HepG2 (cell line): ENCODE measurements at regions not wholly inside any gene's neighbourhood (a gene's known extent, or its start where the extent isn't known, plus 50 kb on each side); places are given as distances from the start of the nearest gene placed in this dataset.

Experiments used
- EEA1 ChIP-seq: sonication (generic); formaldehyde crosslinking; IDR thresholded peaks from 2 replicates; pipeline ENCODE4 v1.5.1; 2020; ENCODE audit warnings: mild to moderate bottlenecking, missing genetic modification reagents, borderline replicate concordance
- GABPB1 ChIP-seq: IDR thresholded peaks from 2 replicates; pipeline ENCODE4 v1.6.1; 2016; ENCODE audit warnings: mild to moderate bottlenecking, missing genetic modification reagents, moderate library complexity, missing compliant biosample characterization
- PAXIP1 ChIP-seq: sonication (generic); formaldehyde crosslinking; conservative IDR thresholded peaks from 2 replicates; pipeline ENCODE4 v1.4.0; 2020; ENCODE audit warnings: mild to moderate bottlenecking, missing genetic modification reagents, moderate library complexity
- PBX3 ChIP-seq: sonication (generic); formaldehyde crosslinking; IDR thresholded peaks from 2 replicates; pipeline ENCODE4 v1.8.1; 2023; ENCODE audit warnings: missing genetic modification reagents, inconsistent platforms, borderline replicate concordance
- STAG1 ChIP-seq: sonication (generic); formaldehyde crosslinking; IDR thresholded peaks from 2 replicates; pipeline ENCODE4 v1.4.0; 2020; ENCODE audit warnings: missing genetic modification reagents
- SYNCRIP ChIP-seq: fragments of 200-400 bp; formaldehyde crosslinking; IDR thresholded peaks from 2 replicates; pipeline ENCODE4 v1.6.1; 2018; ENCODE audit warnings: mild to moderate bottlenecking, low read depth, low read length; ENCODE audit not compliant: insufficient read depth
- ZMYM2 ChIP-seq: sonication (generic); formaldehyde crosslinking; IDR thresholded peaks from 2 replicates; pipeline ENCODE4 v1.8.0; 2022; ENCODE audit warnings: mild to moderate bottlenecking, missing genetic modification reagents
- TF ChIP-seq, protein P1 (sequence below): sonication (generic); formaldehyde crosslinking; IDR thresholded peaks from 2 replicates; pipeline ENCODE4 v1.8.0; 2023; ENCODE audit warnings: mild to moderate bottlenecking, missing genetic modification reagents

DNA sequence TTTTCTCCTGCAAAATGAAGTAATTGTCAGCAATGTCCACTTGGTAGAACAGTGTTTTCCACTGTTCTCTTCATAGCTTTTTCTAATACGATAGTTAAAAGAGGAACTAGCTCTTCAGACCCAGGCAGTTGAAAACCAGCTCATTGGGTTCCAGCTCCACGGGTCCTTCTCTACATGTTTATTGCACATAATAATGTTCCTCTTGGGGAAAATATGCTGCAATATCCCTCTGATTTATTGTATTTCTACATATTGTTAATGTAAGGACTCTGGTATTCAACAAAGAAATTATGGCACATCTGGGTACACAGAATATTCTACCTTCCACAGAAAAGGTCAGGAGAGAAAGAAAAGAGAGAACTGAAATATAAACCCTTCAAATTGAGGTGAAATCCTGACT is 473.4 kb downstream of the TRIML1 start (continued):
- TF ChIP-seq, protein P1, sequence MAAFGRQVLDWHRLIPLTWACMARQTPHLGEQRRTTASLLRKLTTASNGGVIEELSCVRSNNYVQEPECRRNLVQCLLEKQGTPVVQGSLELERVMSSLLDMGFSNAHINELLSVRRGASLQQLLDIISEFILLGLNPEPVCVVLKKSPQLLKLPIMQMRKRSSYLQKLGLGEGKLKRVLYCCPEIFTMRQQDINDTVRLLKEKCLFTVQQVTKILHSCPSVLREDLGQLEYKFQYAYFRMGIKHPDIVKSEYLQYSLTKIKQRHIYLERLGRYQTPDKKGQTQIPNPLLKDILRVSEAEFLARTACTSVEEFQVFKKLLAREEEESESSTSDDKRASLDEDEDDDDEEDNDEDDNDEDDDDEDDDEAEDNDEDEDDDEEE (CRISPR knock-in tag): no peak
- TF ChIP-seq PBX3 (CRISPR knock-in tag) (no peak), GABPB1 (CRISPR knock-in tag) (no peak), EEA1 (CRISPR knock-in tag) (no peak), PAXIP1 (CRISPR knock-in tag) (no peak), STAG1 (no peak), ZMYM2 (CRISPR knock-in tag) (no peak), SYNCRIP (no peak)
